Body of pancreas (tissue), 4 donors: ENCODE measurements at regions not wholly inside any gene's neighbourhood (a gene's known extent, or its start where the extent isn't known, plus 50 kb on each side); places are given as distances from the start of the nearest gene placed in this dataset.
A peak's percentile ranks its signal among the peaks of the same experiment; 100 is the strongest.

Source experiments
- ATAC-seq: fragments of 150-250 bp; one replicate; pipeline ENCODE4 v1.9.1; 2016
- DNase-seq, 4 donors: peaks; one replicate each; pipeline ENCODE4 v3.0.0-alpha.2; 2019
- H3K27ac ChIP-seq, 4 donors: fragments of 200-600 bp; sonication (generic); 1 replicate in 3 of 4; 2 replicates in 1 of 4; pipeline versions ENCODE4 v1.5.1 to v1.6.1; 2016 to 2019; ENCODE audit warnings: mild to moderate bottlenecking in 1 of 4, mixed read lengths in 1 of 4, moderate library complexity in 1 of 4
- H3K27me3 ChIP-seq, 2 donors: fragments of 200-600 bp; sonication (generic); one replicate each; pipeline ENCODE4 v1.6.0; 2016; ENCODE audit warnings: mild to moderate bottlenecking in 1 of 2
- H3K36me3 ChIP-seq, 2 donors: fragments of 200-600 bp; sonication (generic); replicated peaks in 1 of 2; 2 replicates each; pipeline ENCODE4 v1.5.1; 2016; ENCODE audit warnings: low read depth in 2 of 2; ENCODE audit not compliant: insufficient read depth in 1 of 2
- H3K4me1 ChIP-seq: fragments of 200-600 bp; sonication (generic); one replicate; pipeline ENCODE4 v1.6.0; 2016
- H3K4me3 ChIP-seq, 2 donors: fragments of 200-600 bp; sonication (generic); 1 replicate in 1 of 2; 2 replicates in 1 of 2; pipeline ENCODE4 v1.5.1; 2016 to 2019
- H3K9me3 ChIP-seq, 3 donors: fragments of 200-600 bp; sonication (generic); 1 replicate in 2 of 3; 2 replicates in 1 of 3; pipeline ENCODE4 v1.5.1; 2016
- CTCF ChIP-seq, 7 experiments: fragments of 450-650 bp in 4 of 7; fragments of 200-600 bp in 3 of 7; sonication (generic) in 3 of 7; IDR thresholded peaks; one replicate each; pipeline ENCODE4 v1.5.1; 2016 to 2019; ENCODE audit warnings: antibody characterized with exemption in 7 of 7
- POLR2A ChIP-seq, 3 donors: fragments of 450-650 bp; IDR thresholded peaks; one replicate each; pipeline ENCODE4 v1.6.1; 2016; ENCODE audit warnings: antibody characterized with exemption in 3 of 3, mild to moderate bottlenecking in 2 of 3
- WGBS, 2 donors: methylation state at CpG; one replicate each; pipeline ENCODE4 v1.1.5; 2017; 5-methylcytosine and 5-hydroxymethylcytosine counted together
- intact Hi-C: fragments of 100-400 bp; cut with DNase I; formaldehyde crosslinking; loops from one replicate; pipeline ENCODE4 v1.15.1; 2023

- Histone ChIP-seq H3K27ac (no peak overlapping the region), H3K9me3 (no peaks in the 10 kb centered on the region), H3K27me3 (no peaks in the 10 kb centered on the region), H3K4me3 (no peak overlapping the region), H3K4me1 (no peaks in the 10 kb centered on the region), H3K36me3 (no peaks in the 10 kb centered on the region)
- intact Hi-C loops: no loop called here
- TF ChIP-seq POLR2A (IDR thresholded peaks at IDR 0.05): no peak
- TF ChIP-seq CTCF (IDR thresholded peaks at IDR 0.05): no peak
- ATAC-seq: no peak
- DNase-seq: no peak
Observed at GRCh38 chr6:47164877-47165276, 122.7 kb upstream of the ADGRF1 start.

- H3K36me3 ChIP-seq: no peaks in the 10 kb centered on the region
- DNase-seq: no peak
- no peak overlapping the region for H3K27ac ChIP-seq
- TF ChIP-seq CTCF (IDR thresholded peaks at IDR 0.05): no peak
- no peak for TF ChIP-seq POLR2A (IDR thresholded peaks at IDR 0.05)
- H3K27me3 ChIP-seq: no peaks in the 10 kb centered on the region
- no peak for ATAC-seq
- WGBS, 2 donors: 56 to 69% methylated on average over 3 of the region's 3 CpGs
- H3K9me3 ChIP-seq: no peaks in the 10 kb centered on the region
- no peaks in the 10 kb centered on the region for H3K4me1 ChIP-seq
- intact Hi-C loops: no loop called here
- H3K4me3 ChIP-seq: no peak overlapping the region
Observed at GRCh38 chr6:47163536-47163935, 121.4 kb upstream of the ADGRF1 start.

- TF ChIP-seq CTCF (IDR thresholded peaks at IDR 0.05) (no peak), POLR2A (IDR thresholded peaks at IDR 0.05) (no peak)
- intact Hi-C loops: no loop called here
- Histone ChIP-seq H3K36me3 (no peaks in the 10 kb centered on the region), H3K4me3 (no peak overlapping the region), H3K27me3 (no peaks in the 10 kb centered on the region), H3K27ac (no peak overlapping the region), H3K4me1 (no peaks in the 10 kb centered on the region), H3K9me3 (no peaks in the 10 kb centered on the region)
- 50 to 64% methylated on average over 2 of the region's 2 CpGs for WGBS, 2 donors
- DNase-seq: no peak
- no peak for ATAC-seq
Observed at GRCh38 chr6:47162793-47163192, 120.7 kb upstream of the ADGRF1 start.

GRCh38 chr6:47162231-47162630, 120.1 kb upstream of the ADGRF1 start:
- no peaks in the 10 kb centered on the region for H3K36me3 ChIP-seq
- 85 to 91% methylated on average over 1 of the region's 1 CpG for WGBS, 2 donors
- TF ChIP-seq CTCF (IDR thresholded peaks at IDR 0.05) (no peak), POLR2A (IDR thresholded peaks at IDR 0.05) (no peak)
- DNase-seq (no peak), ATAC-seq (no peak)
- no peak overlapping the region for H3K4me3 ChIP-seq
- intact Hi-C loops: no loop called here
- H3K4me1 ChIP-seq: no peaks in the 10 kb centered on the region
- no peaks in the 10 kb centered on the region for H3K27me3 ChIP-seq
- H3K9me3 ChIP-seq: no peaks in the 10 kb centered on the region
- no peak overlapping the region for H3K27ac ChIP-seq

- intact Hi-C loops: no loop called here
- peak; percentile 90 for ATAC-seq
- DNase-seq: peak in 2 of 4 donors; percentile 60 to 70
- H3K27ac ChIP-seq: peak overlapping the region in 2 of 4 donors; percentile 3 to 52
- H3K36me3 ChIP-seq: no peaks in the 10 kb centered on the region
- H3K4me3 ChIP-seq: no peak overlapping the region
- H3K4me1 ChIP-seq: no peaks in the 10 kb centered on the region
- H3K27me3 ChIP-seq: no peaks in the 10 kb centered on the region
- H3K9me3 ChIP-seq: no peaks in the 10 kb centered on the region
- TF ChIP-seq CTCF (IDR thresholded peaks at IDR 0.05): no peak
- TF ChIP-seq POLR2A (IDR thresholded peaks at IDR 0.05): no peak
Observed at GRCh38 chr6:47161176-47161687, 119.1 kb upstream of the ADGRF1 start.
